Activated CD8-positive, alpha-beta T cell treated with anti-CD3 and anti-CD28 coated beads for 36 hours (primary cell): ENCODE measurements at regions not wholly inside any gene's neighbourhood (a gene's known extent, or its start where the extent isn't known, plus 50 kb on each side); places are given as distances from the start of the nearest gene placed in this dataset.
"Not testable (repeated sequence)": the region's sequence is repeated elsewhere in the genome, so short reads cannot be mapped to it uniquely, and the experiment has no call there.

Experiments
- ATAC-seq: fragments of 200-7000 bp; cut with Tn5 transposase; one replicate; pipeline ENCODE4 v1.10.0; 2021; ENCODE audit warnings: mild to moderate bottlenecking, moderate library complexity
- CTCF ChIA-PET: fragments of 350-600 bp; sonication (Branson Sonifier 250); formaldehyde crosslinking; loops from one replicate; lab custom pipeline; 2021; ENCODE audit warnings: antibody characterized with exemption; lab: Charles Lee
- POLR2A ChIA-PET: fragments of 350-600 bp; sonication (Branson Sonifier 250); formaldehyde crosslinking; loops from one replicate; lab custom pipeline; 2021; ENCODE audit warnings: antibody characterized with exemption; lab: Charles Lee
- DNase-seq: peaks from one replicate; pipeline ENCODE4 v3.0.0-alpha.2; 2020
- H3K27ac Mint-ChIP-seq: one replicate; pipeline ENCODE4 v1.8.0; 2021; ENCODE audit warnings: mild to moderate bottlenecking, mixed read lengths
- H3K27me3 Mint-ChIP-seq: one replicate; pipeline ENCODE4 v1.8.0; 2021; ENCODE audit warnings: mixed read lengths
- H3K36me3 Mint-ChIP-seq: one replicate; pipeline ENCODE4 v1.8.0; 2021; ENCODE audit warnings: low read depth, mixed read lengths
- H3K4me1 Mint-ChIP-seq: one replicate; pipeline ENCODE4 v1.8.0; 2021; ENCODE audit warnings: low read depth, mixed read lengths
- H3K4me3 Mint-ChIP-seq: one replicate; pipeline ENCODE4 v1.8.0; 2021; ENCODE audit warnings: mild to moderate bottlenecking, moderate library complexity, mixed read lengths
- H3K9me3 Mint-ChIP-seq: one replicate; pipeline ENCODE4 v1.8.0; 2021; ENCODE audit warnings: mixed read lengths
- intact Hi-C: fragments of 100-400 bp; cut with micrococcal nuclease; formaldehyde crosslinking; loops from one replicate; pipeline ENCODE4 v1.10.0; 2022
- TF ChIP-seq, protein P1 (sequence below): fragments of 200-600 bp; IDR thresholded peaks from one replicate; pipeline ENCODE4 v1.8.0; 2022; ENCODE audit warnings: antibody characterized with exemption, mild to moderate bottlenecking

DNA sequence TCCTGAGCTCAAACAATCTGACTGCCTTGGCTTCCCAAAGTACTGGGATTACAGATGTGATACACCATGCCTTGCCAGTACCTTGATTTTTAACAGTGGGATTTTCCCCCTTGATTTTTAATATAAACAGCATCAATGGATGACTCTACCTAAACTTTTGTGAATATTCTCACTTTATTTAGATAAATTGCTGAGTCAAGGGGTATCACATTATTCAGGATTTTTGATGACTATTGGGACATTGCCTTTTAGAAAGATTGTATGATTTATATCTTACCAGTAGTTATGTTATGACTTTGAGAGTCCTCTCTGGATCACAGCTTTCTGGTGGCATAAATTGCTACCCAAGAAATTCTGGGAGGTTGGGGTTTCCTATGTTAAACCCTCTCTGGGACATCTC lies 112.5 kb upstream of the SPAG17 start:
- TF ChIP-seq, protein P1, sequence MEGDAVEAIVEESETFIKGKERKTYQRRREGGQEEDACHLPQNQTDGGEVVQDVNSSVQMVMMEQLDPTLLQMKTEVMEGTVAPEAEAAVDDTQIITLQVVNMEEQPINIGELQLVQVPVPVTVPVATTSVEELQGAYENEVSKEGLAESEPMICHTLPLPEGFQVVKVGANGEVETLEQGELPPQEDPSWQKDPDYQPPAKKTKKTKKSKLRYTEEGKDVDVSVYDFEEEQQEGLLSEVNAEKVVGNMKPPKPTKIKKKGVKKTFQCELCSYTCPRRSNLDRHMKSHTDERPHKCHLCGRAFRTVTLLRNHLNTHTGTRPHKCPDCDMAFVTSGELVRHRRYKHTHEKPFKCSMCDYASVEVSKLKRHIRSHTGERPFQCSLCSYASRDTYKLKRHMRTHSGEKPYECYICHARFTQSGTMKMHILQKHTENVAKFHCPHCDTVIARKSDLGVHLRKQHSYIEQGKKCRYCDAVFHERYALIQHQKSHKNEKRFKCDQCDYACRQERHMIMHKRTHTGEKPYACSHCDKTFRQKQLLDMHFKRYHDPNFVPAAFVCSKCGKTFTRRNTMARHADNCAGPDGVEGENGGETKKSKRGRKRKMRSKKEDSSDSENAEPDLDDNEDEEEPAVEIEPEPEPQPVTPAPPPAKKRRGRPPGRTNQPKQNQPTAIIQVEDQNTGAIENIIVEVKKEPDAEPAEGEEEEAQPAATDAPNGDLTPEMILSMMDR: no peak
- H3K27me3 Mint-ChIP-seq: no peaks in the 10 kb centered on the region
- DNase-seq (no peak), ATAC-seq (no peak)
- CTCF ChIA-PET: no interaction called here
- POLR2A ChIA-PET: no interaction called here
- H3K9me3 Mint-ChIP-seq: no peaks in the 10 kb centered on the region
- intact Hi-C loops: no loop called here
- H3K36me3 Mint-ChIP-seq: no peaks in the 10 kb centered on the region
- no peak overlapping the region for H3K27ac Mint-ChIP-seq
- H3K4me1 Mint-ChIP-seq: no peaks in the 10 kb centered on the region
- no peak overlapping the region for H3K4me3 Mint-ChIP-seq

DNA sequence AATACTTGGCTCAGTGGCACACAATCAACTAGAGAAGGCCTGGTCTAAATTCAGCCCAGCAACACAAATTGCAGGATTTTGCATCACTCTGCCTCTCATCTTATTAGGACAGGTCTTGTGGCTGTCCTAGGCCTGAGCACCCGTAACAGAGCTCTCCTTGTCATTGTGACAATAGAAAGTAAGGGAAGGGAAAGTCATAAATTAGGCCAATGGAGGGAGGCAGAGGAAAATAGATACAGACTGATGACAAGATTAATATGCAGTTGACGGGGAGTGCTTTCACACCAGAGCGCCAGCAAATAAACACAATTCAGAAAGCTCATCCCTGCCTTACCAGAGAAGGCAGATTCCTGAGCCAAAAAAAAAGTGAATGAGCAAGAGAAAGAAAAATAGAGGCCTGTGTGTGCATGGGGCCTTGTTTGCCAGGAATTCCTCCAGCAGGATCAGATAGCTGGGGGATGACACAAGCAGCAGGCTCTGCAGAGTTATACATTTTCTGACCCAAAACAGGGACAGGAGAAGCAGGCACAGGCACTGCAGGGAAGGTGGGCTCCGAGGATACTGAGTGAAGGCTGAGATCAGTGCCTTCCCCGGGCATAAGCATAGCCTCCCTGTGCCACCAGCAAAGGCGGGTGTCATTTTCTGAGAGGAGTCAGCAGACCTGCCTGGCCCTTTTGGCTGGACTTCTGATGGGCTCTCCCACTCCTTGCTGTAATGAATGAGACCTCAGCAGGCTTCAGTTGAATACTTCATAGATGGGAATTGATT lies 110.0 kb upstream of the SPAG17 start:
- no peak for ATAC-seq
- Mint-ChIP-seq H3K4me1 (no peaks in the 10 kb centered on the region), H3K27ac (no peak overlapping the region), H3K9me3 (no peaks in the 10 kb centered on the region), H3K4me3 (no peak overlapping the region), H3K27me3 (no peaks in the 10 kb centered on the region), H3K36me3 (no peaks in the 10 kb centered on the region)
- ChIA-PET POLR2A (interaction anchor here (0.6 kb wide), 1 partner anchor 131 kb away, joined by 3 read pairs; no protein-coding TSS in a partner anchor), CTCF (no interaction called here)
- DNase-seq: no peak
- TF ChIP-seq, protein P1: no peak
- intact Hi-C loops: no loop called here

DNA sequence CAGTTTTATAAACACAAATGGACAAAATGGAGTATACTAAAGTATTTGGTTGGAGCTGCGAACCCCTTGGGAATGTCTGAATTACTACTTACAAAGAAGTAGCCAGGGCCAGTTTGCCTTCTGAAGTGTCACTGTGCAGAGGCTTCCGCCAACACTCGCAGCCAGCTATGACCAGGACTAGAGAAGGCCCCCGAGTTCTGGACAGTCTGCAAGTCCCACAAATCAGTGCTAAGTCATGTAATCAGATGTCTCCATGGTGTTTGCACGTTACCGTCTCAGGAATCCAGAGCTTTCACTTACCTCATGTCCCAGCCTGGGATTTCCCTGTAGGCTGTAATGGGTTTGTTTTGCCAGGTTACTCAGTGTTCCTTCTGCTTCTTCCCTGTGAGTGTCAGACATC lies 106.6 kb upstream of the SPAG17 start:
- Mint-ChIP-seq H3K9me3 (no peaks in the 10 kb centered on the region), H3K4me1 (no peaks in the 10 kb centered on the region), H3K27me3 (no peaks in the 10 kb centered on the region), H3K4me3 (no peak overlapping the region), H3K27ac (no peak overlapping the region), H3K36me3 (no peaks in the 10 kb centered on the region)
- POLR2A ChIA-PET: no interaction called here
- DNase-seq: no peak
- intact Hi-C loops: no loop called here
- TF ChIP-seq, protein P1: no peak
- no peak for ATAC-seq
- CTCF ChIA-PET: no interaction called here

DNA sequence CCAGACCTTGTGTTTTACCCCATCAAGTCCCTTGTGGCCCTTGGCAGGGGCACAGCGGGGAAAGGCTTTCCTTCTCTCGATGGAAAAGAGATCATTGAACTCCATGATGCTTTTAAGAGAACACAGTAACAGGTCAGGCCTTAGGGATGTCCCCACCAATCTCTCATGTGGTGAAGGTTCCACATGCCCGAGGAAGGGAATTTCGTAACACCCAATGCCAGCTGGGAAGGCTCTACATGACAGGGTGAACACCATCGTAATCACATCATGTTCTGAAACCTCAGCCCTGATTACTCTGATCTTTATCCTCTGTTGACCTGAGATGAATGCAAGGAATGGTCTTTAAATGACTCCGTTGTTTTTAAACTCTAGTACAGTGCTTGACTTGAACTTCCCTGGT lies 105.5 kb upstream of the SPAG17 start:
- no peak for DNase-seq
- no peaks in the 10 kb centered on the region for H3K4me1 Mint-ChIP-seq
- CTCF ChIA-PET: no interaction called here
- no peaks in the 10 kb centered on the region for H3K27me3 Mint-ChIP-seq
- ATAC-seq: no peak
- no peak overlapping the region for H3K4me3 Mint-ChIP-seq
- H3K36me3 Mint-ChIP-seq: no peaks in the 10 kb centered on the region
- no peaks in the 10 kb centered on the region for H3K9me3 Mint-ChIP-seq
- intact Hi-C loops: no loop called here
- TF ChIP-seq, protein P1: no peak
- POLR2A ChIA-PET: no interaction called here
- H3K27ac Mint-ChIP-seq: no peak overlapping the region

DNA sequence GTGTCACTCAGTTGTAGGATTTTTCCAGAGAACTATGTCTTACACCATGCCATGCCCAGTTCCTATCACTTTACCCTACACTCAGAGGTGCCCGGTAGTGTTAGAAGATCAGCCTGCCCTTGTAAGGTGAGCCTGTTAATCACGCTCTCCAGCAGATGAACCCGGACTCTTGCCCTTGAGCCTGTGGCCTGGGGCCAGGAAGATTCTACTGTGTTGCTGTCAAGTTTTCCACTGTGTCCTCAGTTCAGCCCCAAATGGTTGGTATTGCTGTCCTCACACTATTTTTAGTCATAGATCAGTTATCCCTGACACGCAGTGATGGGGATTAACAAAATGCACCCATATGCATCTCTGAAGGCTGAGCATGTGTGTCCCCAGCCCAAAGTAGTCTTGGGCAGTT lies 105.0 kb upstream of the SPAG17 start:
- Mint-ChIP-seq H3K27me3 (no peaks in the 10 kb centered on the region), H3K4me1 (no peaks in the 10 kb centered on the region), H3K4me3 (no peak overlapping the region), H3K9me3 (no peaks in the 10 kb centered on the region), H3K27ac (no peak overlapping the region), H3K36me3 (no peaks in the 10 kb centered on the region)
- TF ChIP-seq, protein P1: no peak
- DNase-seq: no peak
- CTCF ChIA-PET: no interaction called here
- intact Hi-C loops: no loop called here
- POLR2A ChIA-PET: no interaction called here
- no peak for ATAC-seq

DNA sequence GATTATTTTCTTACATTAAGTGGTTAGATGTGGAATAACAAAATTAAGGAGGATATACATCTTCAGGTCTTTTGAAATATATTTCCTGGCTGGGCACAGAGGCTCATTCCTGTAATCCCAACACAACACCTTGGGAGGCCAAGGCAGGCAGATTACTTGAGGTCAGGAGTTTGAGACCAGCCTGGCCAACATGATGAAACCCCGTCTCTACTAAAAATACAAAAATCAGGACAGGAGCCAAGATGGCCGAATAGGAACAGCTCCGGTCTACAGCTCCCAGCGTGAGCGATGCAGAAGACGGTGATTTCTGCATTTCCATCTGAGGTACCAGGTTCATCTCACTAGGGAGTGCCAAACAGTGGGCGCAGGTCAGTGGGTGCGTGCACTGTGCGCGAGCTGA lies 95.6 kb upstream of the SPAG17 start:
- H3K9me3 Mint-ChIP-seq, ATAC-seq, H3K4me1 Mint-ChIP-seq, DNase-seq, H3K4me3 Mint-ChIP-seq, H3K27ac Mint-ChIP-seq, CTCF ChIA-PET, H3K27me3 Mint-ChIP-seq, H3K36me3 Mint-ChIP-seq, intact Hi-C loops, POLR2A ChIA-PET: not testable (repeated sequence)
